ENCODE measurements at regions not wholly inside any gene's neighbourhood (a gene's known extent, or its start where the extent isn't known, plus 50 kb on each side); places are given as distances from the start of the nearest gene placed in this dataset.

- Mint-ChIP-seq H3K27me3 (no peaks in the 10 kb centered on the region), H3K4me3 (ENCODE audit: low read depth) (no peak overlapping the region), H3K36me3 (ENCODE audit: insufficient read depth) (no peaks in the 10 kb centered on the region), H3K9me3 (ENCODE audit: low read depth) (peaks cover 8% of the 10 kb centered on the region), H3K4me1 (ENCODE audit: low read depth) (no peaks in the 10 kb centered on the region), H3K27ac (no peak overlapping the region)
- no peak for DNase-seq (ENCODE audit: low spot score, unreplicated experiment)
- TF ChIP-seq CTCF (IDR thresholded peaks at IDR 0.05; ENCODE audit: unreplicated experiment), result no peak
Measured at GRCh38 chr2:225097035-225097434, 54.8 kb upstream of the DOCK10 start.
